Duodenal mucosa (tissue), 2 donors: ENCODE measurements at regions not wholly inside any gene's neighbourhood (a gene's known extent, or its start where the extent isn't known, plus 50 kb on each side); places are given as distances from the start of the nearest gene placed in this dataset.

ENCODE experiments used
- H3K27ac ChIP-seq: one replicate; pipeline ENCODE4 v1.7.0; 2013; ENCODE audit warnings: low read depth, low read length
- H3K27me3 ChIP-seq, 2 donors: one replicate each; pipeline ENCODE4 v1.7.0; 2013; ENCODE audit warnings: low read length in 2 of 2, control low read depth in 1 of 2; ENCODE audit not compliant: insufficient read depth in 2 of 2, control insufficient read depth in 1 of 2
- H3K36me3 ChIP-seq, 2 donors: one replicate each; pipeline ENCODE4 v1.7.0; 2013; ENCODE audit warnings: low read length in 2 of 2, control low read depth in 1 of 2; ENCODE audit not compliant: insufficient read depth in 2 of 2, control insufficient read depth in 1 of 2
- H3K4me1 ChIP-seq, 2 donors: one replicate each; pipeline ENCODE4 v1.7.0; 2013; ENCODE audit warnings: low read length in 2 of 2, control low read depth in 1 of 2; ENCODE audit not compliant: insufficient read depth in 2 of 2, control insufficient read depth in 1 of 2
- H3K4me3 ChIP-seq, 2 donors: one replicate each; pipeline ENCODE4 v1.7.0; 2013; ENCODE audit warnings: low read length in 2 of 2, low read depth in 1 of 2
- H3K9ac ChIP-seq, 2 donors: one replicate each; pipeline ENCODE4 v1.7.0; 2013; ENCODE audit warnings: low read length in 2 of 2, low read depth in 1 of 2
- H3K9me3 ChIP-seq, 2 donors: one replicate each; pipeline ENCODE4 v1.7.0; 2013; ENCODE audit warnings: low read length in 2 of 2, control low read depth in 1 of 2; ENCODE audit not compliant: control insufficient read depth in 1 of 2

GRCh38 chr1:50308878-50309277 is 114.4 kb downstream of the DMRTA2 start:
- Histone ChIP-seq H3K9me3 (no peaks in the 10 kb centered on the region), H3K27ac (no peak overlapping the region), H3K9ac (no peak overlapping the region), H3K4me1 (no peaks in the 10 kb centered on the region), H3K27me3 (no peaks in the 10 kb centered on the region), H3K4me3 (no peak overlapping the region), H3K36me3 (no peaks in the 10 kb centered on the region)

- Histone ChIP-seq H3K4me1 (no peaks in the 10 kb centered on the region), H3K9me3 (no peaks in the 10 kb centered on the region), H3K27ac (no peak overlapping the region), H3K27me3 (no peaks in the 10 kb centered on the region), H3K4me3 (no peak overlapping the region), H3K9ac (no peak overlapping the region), H3K36me3 (no peaks in the 10 kb centered on the region)
Measured at GRCh38 chr1:50305808-50306207, 117.4 kb downstream of the DMRTA2 start.

- H3K36me3 ChIP-seq, result no peaks in the 10 kb centered on the region
- H3K27me3 ChIP-seq, result no peaks in the 10 kb centered on the region
- no peak overlapping the region for H3K27ac ChIP-seq
- no peaks in the 10 kb centered on the region for H3K9me3 ChIP-seq
- H3K4me1 ChIP-seq, result no peaks in the 10 kb centered on the region
- no peak overlapping the region for H3K4me3 ChIP-seq
- no peak overlapping the region for H3K9ac ChIP-seq
Measured at GRCh38 chr1:50300297-50300696, 122.9 kb downstream of the DMRTA2 start.

- H3K27ac ChIP-seq, result no peak overlapping the region
- no peak overlapping the region for H3K9ac ChIP-seq
- H3K4me3 ChIP-seq, result no peak overlapping the region
- H3K27me3 ChIP-seq, result no peaks in the 10 kb centered on the region
- H3K4me1 ChIP-seq, result no peaks in the 10 kb centered on the region
- H3K9me3 ChIP-seq, result no peaks in the 10 kb centered on the region
- no peaks in the 10 kb centered on the region for H3K36me3 ChIP-seq
Measured at GRCh38 chr1:50295566-50295965, 127.7 kb downstream of the DMRTA2 start.

GRCh38 chr1:50292276-50292675 is 131.0 kb downstream of the DMRTA2 start:
- Histone ChIP-seq H3K27ac (no peak overlapping the region), H3K27me3 (no peaks in the 10 kb centered on the region), H3K9ac (no peak overlapping the region), H3K4me1 (no peaks in the 10 kb centered on the region), H3K9me3 (no peaks in the 10 kb centered on the region), H3K36me3 (no peaks in the 10 kb centered on the region), H3K4me3 (no peak overlapping the region)

- no peak overlapping the region for H3K4me3 ChIP-seq
Measured at GRCh38 chr1:50289495-50289894, 133.7 kb downstream of the DMRTA2 start.

GRCh38 chr1:50285994-50286393 is 137.2 kb downstream of the DMRTA2 start:
- no peak overlapping the region for H3K27ac ChIP-seq
- H3K27me3 ChIP-seq, result no peaks in the 10 kb centered on the region

More at GRCh38 chr1:50289495-50289894, 133.7 kb downstream of the DMRTA2 start:
- no peaks in the 10 kb centered on the region for H3K27me3 ChIP-seq
- no peak overlapping the region for H3K9ac ChIP-seq
- no peaks in the 10 kb centered on the region for H3K4me1 ChIP-seq
- no peaks in the 10 kb centered on the region for H3K36me3 ChIP-seq
- H3K9me3 ChIP-seq, result no peaks in the 10 kb centered on the region
- no peak overlapping the region for H3K27ac ChIP-seq

GRCh38 chr1:50279622-50280330 is 143.5 kb downstream of the DMRTA2 start:
- Histone ChIP-seq H3K27ac (no peak overlapping the region), H3K36me3 (no peaks in the 10 kb centered on the region), H3K4me3 (no peak overlapping the region), H3K4me1 (no peaks in the 10 kb centered on the region), H3K27me3 (peaks cover 0 to 6% of the 10 kb centered on the region in 2 donors), H3K9me3 (no peaks in the 10 kb centered on the region), H3K9ac (no peak overlapping the region)

More at GRCh38 chr1:50285994-50286393, 137.2 kb downstream of the DMRTA2 start:
- no peaks in the 10 kb centered on the region for H3K9me3 ChIP-seq
- H3K36me3 ChIP-seq, result no peaks in the 10 kb centered on the region
- H3K4me3 ChIP-seq, result no peak overlapping the region
- no peaks in the 10 kb centered on the region for H3K4me1 ChIP-seq
- H3K9ac ChIP-seq, result no peak overlapping the region

- Histone ChIP-seq H3K4me3 (no peak overlapping the region), H3K27me3 (peaks cover 0 to 6% of the 10 kb centered on the region in 2 donors), H3K4me1 (no peaks in the 10 kb centered on the region), H3K36me3 (no peaks in the 10 kb centered on the region), H3K9me3 (no peaks in the 10 kb centered on the region), H3K9ac (no peak overlapping the region), H3K27ac (no peak overlapping the region)
Measured at GRCh38 chr1:50278961-50279360, 144.3 kb downstream of the DMRTA2 start.

- H3K27me3 ChIP-seq, result peaks cover 0 to 6% of the 10 kb centered on the region in 2 donors
- no peaks in the 10 kb centered on the region for H3K4me1 ChIP-seq
- no peak overlapping the region for H3K27ac ChIP-seq
- no peak overlapping the region for H3K9ac ChIP-seq
- H3K36me3 ChIP-seq, result no peaks in the 10 kb centered on the region
- H3K9me3 ChIP-seq, result no peaks in the 10 kb centered on the region
- no peak overlapping the region for H3K4me3 ChIP-seq
Measured at GRCh38 chr1:50278410-50278809, 144.8 kb downstream of the DMRTA2 start.
